ENCODE measurements at regions not wholly inside any gene's neighbourhood (a gene's known extent, or its start where the extent isn't known, plus 50 kb on each side); places are given as distances from the start of the nearest gene placed in this dataset.

DNA sequence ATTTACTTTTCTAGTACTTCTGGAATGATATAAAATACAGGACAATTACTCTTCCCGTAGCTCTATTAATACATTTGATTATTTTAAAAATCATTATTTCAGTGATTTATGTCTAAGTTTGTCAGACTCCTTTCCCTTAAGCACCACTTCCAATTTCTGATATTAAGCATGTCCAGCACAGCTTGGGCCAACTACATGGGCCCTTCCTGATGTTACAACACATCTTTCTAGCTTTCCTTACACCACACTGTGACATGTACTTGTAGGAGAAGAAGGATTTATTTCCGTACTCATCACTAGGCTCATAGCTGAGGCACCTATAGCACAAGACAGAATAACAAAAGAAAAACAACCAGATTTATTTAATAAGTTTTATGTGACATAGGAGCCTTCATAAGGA, 134.8 kb upstream of the HNRNPA3 start:
- TF ChIP-seq, protein P1, sequence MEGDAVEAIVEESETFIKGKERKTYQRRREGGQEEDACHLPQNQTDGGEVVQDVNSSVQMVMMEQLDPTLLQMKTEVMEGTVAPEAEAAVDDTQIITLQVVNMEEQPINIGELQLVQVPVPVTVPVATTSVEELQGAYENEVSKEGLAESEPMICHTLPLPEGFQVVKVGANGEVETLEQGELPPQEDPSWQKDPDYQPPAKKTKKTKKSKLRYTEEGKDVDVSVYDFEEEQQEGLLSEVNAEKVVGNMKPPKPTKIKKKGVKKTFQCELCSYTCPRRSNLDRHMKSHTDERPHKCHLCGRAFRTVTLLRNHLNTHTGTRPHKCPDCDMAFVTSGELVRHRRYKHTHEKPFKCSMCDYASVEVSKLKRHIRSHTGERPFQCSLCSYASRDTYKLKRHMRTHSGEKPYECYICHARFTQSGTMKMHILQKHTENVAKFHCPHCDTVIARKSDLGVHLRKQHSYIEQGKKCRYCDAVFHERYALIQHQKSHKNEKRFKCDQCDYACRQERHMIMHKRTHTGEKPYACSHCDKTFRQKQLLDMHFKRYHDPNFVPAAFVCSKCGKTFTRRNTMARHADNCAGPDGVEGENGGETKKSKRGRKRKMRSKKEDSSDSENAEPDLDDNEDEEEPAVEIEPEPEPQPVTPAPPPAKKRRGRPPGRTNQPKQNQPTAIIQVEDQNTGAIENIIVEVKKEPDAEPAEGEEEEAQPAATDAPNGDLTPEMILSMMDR (conservative IDR thresholded peaks at IDR 0.05): no peak
- TF ChIP-seq EZH2 (IDR thresholded peaks at IDR 0.05; ENCODE audit: low read depth): no peak

Measured in PC-9 (cell line).